ENCODE measurements at regions not wholly inside any gene's neighbourhood (a gene's known extent, or its start where the extent isn't known, plus 50 kb on each side); places are given as distances from the start of the nearest gene placed in this dataset.

DNA sequence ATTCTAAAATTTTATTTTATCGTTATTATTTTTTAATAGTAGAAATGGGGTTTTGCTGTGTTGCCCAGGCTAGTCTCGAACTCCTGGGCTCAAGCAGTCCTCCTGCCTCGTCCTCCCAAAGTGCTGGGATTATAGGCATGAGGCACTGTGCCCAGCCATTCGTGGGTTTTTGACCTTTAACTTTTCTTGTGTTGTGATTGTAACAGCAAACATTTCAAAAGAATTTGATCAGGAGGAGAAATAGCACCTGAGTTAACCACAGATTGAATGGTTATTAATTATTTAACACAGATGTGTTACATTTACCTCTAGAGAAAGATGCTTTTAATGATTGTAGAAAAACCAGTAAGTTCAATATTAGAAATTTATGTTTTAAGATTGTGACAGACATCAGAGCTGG lies 132.0 kb downstream of the HAUS1 start:
- no peak for FAIRE-seq
- Histone ChIP-seq H3K27ac (ENCODE audit: low read depth, low read length) (no peak overlapping the region), H3K23me2 (ENCODE audit: low read depth, low read length) (no peaks in the 10 kb centered on the region), H4K20me1 (replicated peaks in 1 of 2; ENCODE audit: control insufficient read depth in 1 of 2, insufficient read depth in 2 of 2, low read length in 2 of 2) (no peaks in the 10 kb centered on the region), H2BK20ac (ENCODE audit: low read length) (no peak overlapping the region), H2BK120ac (replicated peaks; ENCODE audit: low read depth, low read length) (no peak overlapping the region), H4K91ac (replicated peaks; ENCODE audit: insufficient read length, low read length) (no peak overlapping the region), H2BK5ac (ENCODE audit: low read depth, low read length) (no peak overlapping the region), H3K9me3 (ENCODE audit: insufficient read depth in 2 of 2, low read depth in 1 of 2, low read length in 1 of 2) (no peaks in the 10 kb centered on the region), H2BK12ac (ENCODE audit: low read depth, low read length) (no peak overlapping the region), H3K79me1 (ENCODE audit: low read depth, low read length) (peaks cover 2% of the 10 kb centered on the region; the same call in 1 of the 2 replicates), H2AFZ (ENCODE audit: low read length) (no peak overlapping the region), H3K4me2 (ENCODE audit: insufficient read depth in 1 of 2, low read depth in 2 of 2, low read length in 2 of 2) (no peak overlapping the region), H3K4ac (replicated peaks; ENCODE audit: insufficient read length, low read depth, low read length) (no peak overlapping the region), H3K79me2 (ENCODE audit: control insufficient read depth in 1 of 2, insufficient read depth in 2 of 2, low read length in 2 of 2) (no peaks in the 10 kb centered on the region), H4K5ac (ENCODE audit: insufficient read length, low read depth, low read length) (no peak overlapping the region), H3K4me3 (ENCODE audit: extremely low read depth in 1 of 4, insufficient read depth in 2 of 4, low read depth in 3 of 4, low read length in 4 of 4) (no peak overlapping the region), H3K27me3 (replicated peaks in 1 of 4; ENCODE audit: control insufficient read depth in 3 of 4, extremely low read depth in 1 of 4, insufficient read depth in 3 of 4, low read length in 3 of 4) (no peaks in the 10 kb centered on the region), H3K9ac (replicated peaks in 1 of 4; ENCODE audit: extremely low read depth in 1 of 4, low read depth in 3 of 4, low read length in 3 of 4) (no peak overlapping the region), H2BK15ac (ENCODE audit: low read length) (no peak overlapping the region), H3K14ac (ENCODE audit: insufficient read length) (no peak overlapping the region), H3K4me1 (replicated peaks in 1 of 4; ENCODE audit: control insufficient read depth in 3 of 4, insufficient read depth in 4 of 4, low read length in 3 of 4) (peaks cover 0 to 4% (median 2%) of the 10 kb centered on the region in 4 experiments; a peak in 2 of 7 replicates), H3K18ac (ENCODE audit: extremely low read depth, low read length) (no peak overlapping the region), H2AK5ac (ENCODE audit: low read depth, low read length) (no peak overlapping the region), H4K8ac (ENCODE audit: extremely low read depth, insufficient read depth, low read length) (no peak overlapping the region), H3K23ac (ENCODE audit: insufficient read length) (no peak overlapping the region), H3K56ac (replicated peaks; ENCODE audit: insufficient read length, low read depth, low read length) (no peak overlapping the region), H3K36me3 (ENCODE audit: control insufficient read depth in 2 of 4, insufficient read depth in 4 of 4, low read length in 3 of 4) (no peaks in the 10 kb centered on the region)
- WGBS, 2 experiments (ENCODE audit: extremely low coverage in 1 of 2, insufficient coverage in 1 of 2, insufficient read length in 1 of 2, insufficient replicate concordance in 2 of 2, low coverage in 1 of 2, low lambda C conversion rate in 2 of 2, missing lambda C conversion rate in 1 of 2), result 88 to 100% methylated on average over 1 to 4 of the region's 4 CpGs
- ChIA-PET CTCF (ENCODE audit: partially characterized antibody) (interaction anchor here (1.5 to 1.9 kb wide), 2 partner anchors 9 to 63 kb away, joined by 4 to 7 read pairs; a partner anchor contains a TSS), POLR2A (ENCODE audit: partially characterized antibody) (interaction anchor here (0.6 kb wide), 1 partner anchor 13 kb away, joined by 4 read pairs; no protein-coding TSS in a partner anchor)
- no peak for DNase-seq (ENCODE audit: low read depth in 1 of 2, low spot score in 2 of 2)
- TF ChIP-seq, protein P1, sequence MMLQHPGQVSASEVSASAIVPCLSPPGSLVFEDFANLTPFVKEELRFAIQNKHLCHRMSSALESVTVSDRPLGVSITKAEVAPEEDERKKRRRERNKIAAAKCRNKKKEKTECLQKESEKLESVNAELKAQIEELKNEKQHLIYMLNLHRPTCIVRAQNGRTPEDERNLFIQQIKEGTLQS (IDR thresholded peaks at IDR 0.05; ENCODE audit: insufficient read depth, low read depth, low read length), result no peak
- no peak for TF ChIP-seq POLR2A (IDR thresholded peaks at IDR 0.05; ENCODE audit: control extremely low read depth in 1 of 2, low read depth in 2 of 2, low read length in 2 of 2)
- TF ChIP-seq, protein P2, sequence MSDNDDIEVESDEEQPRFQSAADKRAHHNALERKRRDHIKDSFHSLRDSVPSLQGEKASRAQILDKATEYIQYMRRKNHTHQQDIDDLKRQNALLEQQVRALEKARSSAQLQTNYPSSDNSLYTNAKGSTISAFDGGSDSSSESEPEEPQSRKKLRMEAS (IDR thresholded peaks at IDR 0.05), result no peak
- TF ChIP-seq RBBP5 (IDR thresholded peaks at IDR 0.05; ENCODE audit: borderline replicate concordance, low read depth, low read length), result no peak
- no peak for TF ChIP-seq FOSL1 (IDR thresholded peaks at IDR 0.05; ENCODE audit: insufficient read depth, low read depth, low read length)

Data from H1 (cell line).